ENCODE measurements at regions not wholly inside any gene's neighbourhood (a gene's known extent, or its start where the extent isn't known, plus 50 kb on each side); places are given as distances from the start of the nearest gene placed in this dataset.

DNA sequence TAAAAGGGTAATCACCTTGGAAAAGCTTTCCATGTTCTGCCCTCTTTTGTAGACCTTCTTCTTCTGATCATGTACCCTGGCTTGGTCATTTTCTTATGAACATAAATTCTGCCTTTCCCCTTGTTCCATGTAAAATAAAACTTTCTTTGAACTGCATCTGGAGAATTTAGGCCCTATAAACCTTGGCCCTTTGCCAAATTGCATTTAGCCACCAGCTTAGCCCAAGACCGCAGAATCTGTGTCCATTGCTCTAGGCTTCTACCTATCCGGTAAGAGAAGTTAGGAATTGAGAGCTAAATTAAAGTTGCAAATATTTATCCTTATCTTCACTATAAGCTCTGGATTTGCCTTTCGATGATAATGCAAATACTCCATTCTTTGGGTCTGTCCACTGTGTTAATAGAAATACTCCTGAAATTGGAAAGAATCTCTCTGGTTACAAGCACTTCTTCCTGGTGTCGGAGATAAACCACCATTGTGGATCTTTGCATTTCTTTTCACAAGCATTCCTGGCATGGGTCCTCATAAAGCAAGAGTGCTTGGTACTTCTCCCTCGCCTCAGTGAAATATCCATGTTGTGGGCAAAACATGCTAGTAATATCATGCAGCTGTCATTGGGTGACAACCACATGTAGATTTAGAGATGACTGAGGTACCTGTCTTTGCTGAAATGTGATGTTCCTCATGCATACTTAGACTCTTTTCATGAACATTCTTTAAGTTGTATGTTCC lies 698.0 kb upstream of the WWC1 start:
- H3K4me3 ChIP-seq: no peak overlapping the region
- no peak overlapping the region for H3K27ac ChIP-seq
- no peaks in the 10 kb centered on the region for H3K4me1 ChIP-seq
- H3K9me3 ChIP-seq: no peaks in the 10 kb centered on the region
- no peaks in the 10 kb centered on the region for H3K36me3 ChIP-seq
- TF ChIP-seq, protein P1, sequence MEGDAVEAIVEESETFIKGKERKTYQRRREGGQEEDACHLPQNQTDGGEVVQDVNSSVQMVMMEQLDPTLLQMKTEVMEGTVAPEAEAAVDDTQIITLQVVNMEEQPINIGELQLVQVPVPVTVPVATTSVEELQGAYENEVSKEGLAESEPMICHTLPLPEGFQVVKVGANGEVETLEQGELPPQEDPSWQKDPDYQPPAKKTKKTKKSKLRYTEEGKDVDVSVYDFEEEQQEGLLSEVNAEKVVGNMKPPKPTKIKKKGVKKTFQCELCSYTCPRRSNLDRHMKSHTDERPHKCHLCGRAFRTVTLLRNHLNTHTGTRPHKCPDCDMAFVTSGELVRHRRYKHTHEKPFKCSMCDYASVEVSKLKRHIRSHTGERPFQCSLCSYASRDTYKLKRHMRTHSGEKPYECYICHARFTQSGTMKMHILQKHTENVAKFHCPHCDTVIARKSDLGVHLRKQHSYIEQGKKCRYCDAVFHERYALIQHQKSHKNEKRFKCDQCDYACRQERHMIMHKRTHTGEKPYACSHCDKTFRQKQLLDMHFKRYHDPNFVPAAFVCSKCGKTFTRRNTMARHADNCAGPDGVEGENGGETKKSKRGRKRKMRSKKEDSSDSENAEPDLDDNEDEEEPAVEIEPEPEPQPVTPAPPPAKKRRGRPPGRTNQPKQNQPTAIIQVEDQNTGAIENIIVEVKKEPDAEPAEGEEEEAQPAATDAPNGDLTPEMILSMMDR (IDR thresholded peaks at IDR 0.05): no peak
- DNase-seq (ENCODE audit: low spot score): no peak
- no peaks in the 10 kb centered on the region for H3K27me3 ChIP-seq

DNA sequence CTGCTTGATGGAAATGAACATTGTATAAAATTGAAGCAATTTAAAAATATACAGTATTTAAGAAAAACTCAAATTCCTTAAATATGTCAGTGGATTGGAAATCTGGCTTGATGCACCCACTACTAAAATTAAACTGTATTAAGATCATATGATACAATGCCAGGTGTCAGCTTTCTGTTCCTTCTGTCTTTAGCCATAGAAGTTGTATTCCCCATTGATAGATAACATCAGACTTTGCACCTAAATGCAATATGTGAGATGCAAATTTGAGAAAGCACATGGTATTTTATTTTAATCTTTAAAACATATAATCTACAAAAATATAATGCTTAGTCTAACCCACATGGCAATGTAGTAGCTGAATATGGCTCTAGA lies 697.4 kb upstream of the WWC1 start:
- no peaks in the 10 kb centered on the region for H3K36me3 ChIP-seq
- no peaks in the 10 kb centered on the region for H3K27me3 ChIP-seq
- no peak overlapping the region for H3K4me3 ChIP-seq
- no peaks in the 10 kb centered on the region for H3K4me1 ChIP-seq
- no peaks in the 10 kb centered on the region for H3K9me3 ChIP-seq
- no peak for DNase-seq (ENCODE audit: low spot score)
- TF ChIP-seq, protein P1 (IDR thresholded peaks at IDR 0.05): no peak
- no peak overlapping the region for H3K27ac ChIP-seq

DNA sequence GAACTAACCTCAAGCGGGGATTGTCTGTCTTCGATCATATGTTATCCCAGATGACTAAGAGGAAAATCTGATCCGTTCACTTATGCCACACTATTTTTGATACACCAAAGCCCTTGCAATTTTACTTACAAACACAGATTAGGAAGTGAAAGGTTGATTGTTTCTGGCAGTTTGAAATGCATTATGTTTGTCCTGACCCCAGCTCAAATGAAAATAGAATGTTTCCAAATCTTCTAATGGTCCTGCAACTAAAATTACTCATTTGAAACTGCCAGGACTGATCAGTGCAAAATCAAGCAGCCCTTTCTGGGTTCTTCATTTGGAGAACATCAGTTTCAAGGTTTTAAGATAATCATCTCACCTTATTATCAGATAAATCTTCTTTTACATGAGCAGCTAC lies 696.7 kb upstream of the WWC1 start:
- no peak for DNase-seq (ENCODE audit: low spot score)
- Histone ChIP-seq H3K4me1 (no peaks in the 10 kb centered on the region), H3K36me3 (no peaks in the 10 kb centered on the region), H3K27ac (no peak overlapping the region), H3K9me3 (no peaks in the 10 kb centered on the region), H3K4me3 (no peak overlapping the region), H3K27me3 (no peaks in the 10 kb centered on the region)
- TF ChIP-seq, protein P1 (IDR thresholded peaks at IDR 0.05): no peak

DNA sequence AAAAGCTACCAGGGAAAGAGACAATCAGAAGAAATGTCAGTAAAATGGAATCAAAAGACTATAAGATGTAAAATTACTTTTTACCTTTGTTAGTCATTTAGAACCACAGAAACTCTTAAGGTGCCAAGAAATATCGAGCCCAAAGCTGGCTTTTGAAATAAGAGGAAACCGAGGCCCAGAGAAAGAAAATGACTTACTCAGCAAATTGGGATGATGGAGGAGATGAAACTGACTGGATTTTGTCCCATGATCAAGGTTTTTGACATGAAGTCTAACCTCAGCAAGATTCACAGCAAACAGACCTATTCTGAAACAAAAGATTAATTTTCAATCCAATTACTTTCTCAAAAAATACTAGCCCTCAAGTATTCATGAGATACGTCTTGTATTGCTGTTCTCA lies 696.2 kb upstream of the WWC1 start:
- Histone ChIP-seq H3K9me3 (no peaks in the 10 kb centered on the region), H3K27me3 (no peaks in the 10 kb centered on the region), H3K27ac (no peak overlapping the region), H3K4me1 (no peaks in the 10 kb centered on the region), H3K36me3 (no peaks in the 10 kb centered on the region), H3K4me3 (no peak overlapping the region)
- TF ChIP-seq, protein P1 (IDR thresholded peaks at IDR 0.05): no peak
- DNase-seq (ENCODE audit: low spot score): no peak

DNA sequence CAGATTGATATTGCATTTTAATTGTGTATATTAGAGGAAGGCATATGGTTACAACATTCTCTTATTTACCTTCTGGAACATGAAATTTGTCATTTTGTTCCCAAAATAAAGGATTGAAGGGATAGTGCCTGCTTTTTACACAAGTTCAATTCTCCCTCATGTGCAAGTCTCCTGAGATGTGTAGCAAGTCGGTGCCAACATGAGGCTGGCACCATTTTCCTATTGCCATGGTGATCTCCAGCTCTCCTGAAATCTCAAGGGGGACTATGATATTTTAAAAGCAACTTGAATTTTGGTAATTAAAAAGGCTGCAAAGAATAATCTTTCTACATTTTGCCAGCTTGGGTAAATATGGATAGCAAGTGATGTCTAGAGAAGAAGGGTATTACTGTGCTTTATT lies 693.3 kb upstream of the WWC1 start:
- H3K27ac ChIP-seq: no peak overlapping the region
- no peaks in the 10 kb centered on the region for H3K4me1 ChIP-seq
- H3K9me3 ChIP-seq: no peaks in the 10 kb centered on the region
- no peaks in the 10 kb centered on the region for H3K27me3 ChIP-seq
- TF ChIP-seq, protein P1 (IDR thresholded peaks at IDR 0.05): no peak
- H3K4me3 ChIP-seq: no peak overlapping the region
- DNase-seq (ENCODE audit: low spot score): no peak
- H3K36me3 ChIP-seq: no peaks in the 10 kb centered on the region

DNA sequence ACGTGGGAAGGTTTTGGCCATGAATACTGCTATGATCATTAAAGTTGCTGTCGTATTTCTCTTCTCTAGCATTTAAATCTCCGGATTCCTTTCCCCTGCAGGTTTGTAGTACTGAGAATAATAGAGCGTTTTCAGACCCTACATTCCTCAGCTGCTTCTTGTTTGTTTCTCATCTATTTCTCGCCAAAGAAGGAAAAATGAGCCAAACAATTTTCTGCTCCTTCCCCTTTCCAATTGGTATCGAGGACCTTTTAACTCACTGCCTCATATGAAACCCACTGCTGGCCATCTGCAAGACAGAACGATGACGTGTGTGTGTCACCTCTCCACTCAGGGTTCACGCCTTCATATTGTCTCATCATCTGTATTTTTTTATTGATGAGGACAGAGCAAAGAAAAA lies 689.4 kb upstream of the WWC1 start:
- H3K9me3 ChIP-seq: no peaks in the 10 kb centered on the region
- no peak for DNase-seq (ENCODE audit: low spot score)
- no peak overlapping the region for H3K27ac ChIP-seq
- H3K27me3 ChIP-seq: no peaks in the 10 kb centered on the region
- H3K4me3 ChIP-seq: no peak overlapping the region
- TF ChIP-seq, protein P1 (IDR thresholded peaks at IDR 0.05): no peak
- H3K4me1 ChIP-seq: no peaks in the 10 kb centered on the region
- no peaks in the 10 kb centered on the region for H3K36me3 ChIP-seq
